ENCODE measurements at regions not wholly inside any gene's neighbourhood (a gene's known extent, or its start where the extent isn't known, plus 50 kb on each side); places are given as distances from the start of the nearest gene placed in this dataset.

DNA sequence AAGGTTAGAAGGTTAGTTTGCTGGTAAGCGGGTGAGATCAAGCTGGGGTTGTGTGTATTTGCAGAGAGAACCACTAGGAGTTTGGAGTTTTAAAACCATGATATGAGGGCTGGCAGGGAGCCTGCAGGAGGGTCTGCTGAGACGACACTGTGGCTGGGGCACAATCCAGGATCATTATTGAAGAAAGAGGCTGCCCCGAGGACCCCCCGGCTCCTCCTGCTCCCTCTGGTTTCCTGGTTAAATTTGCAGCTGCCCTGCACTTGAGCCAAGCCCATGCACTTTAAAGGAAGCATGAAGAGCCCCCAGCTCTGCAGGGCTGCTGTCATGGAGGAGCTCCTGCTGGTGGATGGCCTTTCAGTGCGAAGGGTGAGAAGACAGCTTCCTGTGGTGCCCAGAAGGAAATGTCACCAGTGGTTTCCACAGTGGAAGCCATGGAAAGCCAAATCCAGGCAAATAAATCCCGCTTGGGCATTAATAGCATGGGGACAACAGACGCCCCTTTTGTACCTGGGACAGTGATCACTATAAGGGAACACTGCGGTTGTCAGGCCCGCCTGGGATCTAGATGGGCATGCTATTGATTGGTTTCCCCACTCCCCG lies 140.7 kb downstream of the NSG2 start:
- DNase-seq (ENCODE audit: low spot score in 2 of 2), result no peak
- Histone ChIP-seq H3K4me3 (no peak overlapping the region), H3K27ac (no peak overlapping the region), H3K36me3 (no peaks in the 10 kb centered on the region), H3K27me3 (peaks cover 0 to 4% of the 10 kb centered on the region in 2 donors), H3K4me1 (no peaks in the 10 kb centered on the region), H3K9me3 (no peaks in the 10 kb centered on the region)
- 73 to 80% methylated on average over 10 of the region's 10 CpGs for WGBS, 2 donors
- no peak for TF ChIP-seq EP300 (IDR thresholded peaks at IDR 0.05)
- no peak for TF ChIP-seq POLR2A (IDR thresholded peaks at IDR 0.05)
- TF ChIP-seq, protein P1, sequence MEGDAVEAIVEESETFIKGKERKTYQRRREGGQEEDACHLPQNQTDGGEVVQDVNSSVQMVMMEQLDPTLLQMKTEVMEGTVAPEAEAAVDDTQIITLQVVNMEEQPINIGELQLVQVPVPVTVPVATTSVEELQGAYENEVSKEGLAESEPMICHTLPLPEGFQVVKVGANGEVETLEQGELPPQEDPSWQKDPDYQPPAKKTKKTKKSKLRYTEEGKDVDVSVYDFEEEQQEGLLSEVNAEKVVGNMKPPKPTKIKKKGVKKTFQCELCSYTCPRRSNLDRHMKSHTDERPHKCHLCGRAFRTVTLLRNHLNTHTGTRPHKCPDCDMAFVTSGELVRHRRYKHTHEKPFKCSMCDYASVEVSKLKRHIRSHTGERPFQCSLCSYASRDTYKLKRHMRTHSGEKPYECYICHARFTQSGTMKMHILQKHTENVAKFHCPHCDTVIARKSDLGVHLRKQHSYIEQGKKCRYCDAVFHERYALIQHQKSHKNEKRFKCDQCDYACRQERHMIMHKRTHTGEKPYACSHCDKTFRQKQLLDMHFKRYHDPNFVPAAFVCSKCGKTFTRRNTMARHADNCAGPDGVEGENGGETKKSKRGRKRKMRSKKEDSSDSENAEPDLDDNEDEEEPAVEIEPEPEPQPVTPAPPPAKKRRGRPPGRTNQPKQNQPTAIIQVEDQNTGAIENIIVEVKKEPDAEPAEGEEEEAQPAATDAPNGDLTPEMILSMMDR (IDR thresholded peaks at IDR 0.05), result no peak

DNA sequence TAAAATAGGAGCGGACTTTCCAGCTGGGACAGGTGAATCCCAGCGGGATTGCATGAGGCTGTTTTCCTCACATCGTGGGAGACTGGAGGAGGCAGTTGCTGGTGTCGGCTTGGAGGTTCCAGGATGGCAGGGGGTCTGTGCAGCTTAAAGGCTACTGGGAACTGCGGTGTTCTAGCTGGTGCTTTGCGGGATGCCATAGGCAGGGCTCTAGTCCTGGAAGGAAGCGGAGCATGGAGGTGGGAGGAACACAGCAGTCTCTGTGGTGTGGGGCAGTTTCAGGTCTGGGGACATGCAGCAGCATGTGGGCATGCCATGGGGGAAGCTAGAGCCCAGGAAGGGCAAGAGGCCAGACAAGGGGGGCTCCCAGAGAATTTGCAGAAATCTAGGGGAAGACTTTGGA lies 141.5 kb downstream of the NSG2 start:
- peaks cover 0 to 4% of the 10 kb centered on the region in 2 donors for H3K27me3 ChIP-seq
- H3K4me1 ChIP-seq, result no peaks in the 10 kb centered on the region
- H3K36me3 ChIP-seq, result no peaks in the 10 kb centered on the region
- no peak overlapping the region for H3K4me3 ChIP-seq
- TF ChIP-seq, protein P1 (IDR thresholded peaks at IDR 0.05), result no peak
- TF ChIP-seq EP300 (IDR thresholded peaks at IDR 0.05) (no peak), POLR2A (IDR thresholded peaks at IDR 0.05) (no peak)
- 74 to 88% methylated on average over 7 of the region's 7 CpGs for WGBS, 2 donors
- H3K9me3 ChIP-seq, result no peaks in the 10 kb centered on the region
- H3K27ac ChIP-seq, result no peak overlapping the region
- DNase-seq (ENCODE audit: low spot score in 2 of 2), result no peak

DNA sequence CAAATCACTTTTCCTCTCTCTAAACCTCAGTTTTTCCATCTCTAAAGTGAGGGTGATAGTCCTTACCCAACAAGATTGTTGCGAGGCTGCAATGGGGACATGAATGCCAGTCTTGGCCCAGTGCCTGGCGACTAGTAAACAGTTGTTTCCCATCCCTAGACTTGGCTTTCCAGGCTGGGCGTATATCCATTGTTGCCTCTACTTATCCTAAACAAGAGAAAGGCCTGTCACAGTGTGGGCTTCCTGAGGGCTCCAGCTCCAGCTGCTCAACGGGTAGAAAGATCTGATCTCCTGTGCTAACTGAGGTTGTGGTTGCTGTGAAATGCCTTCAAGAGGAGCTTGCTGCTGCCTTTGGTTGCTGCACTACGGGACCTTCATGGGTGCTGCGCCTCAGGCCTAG lies 142.0 kb downstream of the NSG2 start:
- H3K4me3 ChIP-seq, result no peak overlapping the region
- TF ChIP-seq POLR2A (IDR thresholded peaks at IDR 0.05), result no peak
- TF ChIP-seq, protein P1 (IDR thresholded peaks at IDR 0.05), result no peak
- TF ChIP-seq EP300 (IDR thresholded peaks at IDR 0.05), result no peak
- 83 to 85% methylated on average over 5 to 6 of the region's 6 CpGs for WGBS, 2 donors
- no peaks in the 10 kb centered on the region for H3K4me1 ChIP-seq
- no peak for DNase-seq (ENCODE audit: low spot score in 2 of 2)
- no peak overlapping the region for H3K27ac ChIP-seq
- no peaks in the 10 kb centered on the region for H3K9me3 ChIP-seq
- H3K27me3 ChIP-seq, result peaks cover 0 to 4% of the 10 kb centered on the region in 2 donors
- no peaks in the 10 kb centered on the region for H3K36me3 ChIP-seq

DNA sequence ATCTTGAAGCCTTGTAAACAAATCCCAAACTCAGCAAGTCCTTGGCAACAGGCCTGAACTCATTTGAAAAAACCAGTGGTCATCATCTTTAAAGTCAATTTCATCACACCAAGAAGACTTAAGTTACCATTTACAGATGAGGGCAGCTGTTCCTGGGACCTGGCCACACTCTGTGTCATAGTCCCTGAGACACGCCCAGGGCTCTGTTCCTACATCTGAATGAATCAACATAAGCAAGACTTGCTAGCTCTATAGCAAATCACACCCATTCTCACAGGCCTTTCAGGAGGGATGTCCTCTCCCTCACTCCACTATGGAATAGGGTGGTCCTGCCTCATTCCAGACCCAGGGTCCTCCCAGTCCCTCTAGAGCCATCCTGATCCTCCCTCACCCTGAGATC lies 142.8 kb downstream of the NSG2 start:
- 89 to 100% methylated on average over 1 of the region's 1 CpG for WGBS, 2 donors
- Histone ChIP-seq H3K36me3 (no peaks in the 10 kb centered on the region), H3K27me3 (peaks cover 0 to 4% of the 10 kb centered on the region in 2 donors), H3K9me3 (no peaks in the 10 kb centered on the region), H3K4me1 (no peaks in the 10 kb centered on the region), H3K27ac (no peak overlapping the region), H3K4me3 (no peak overlapping the region)
- TF ChIP-seq, protein P1 (IDR thresholded peaks at IDR 0.05), result no peak
- TF ChIP-seq EP300 (IDR thresholded peaks at IDR 0.05) (no peak), POLR2A (IDR thresholded peaks at IDR 0.05) (no peak)
- no peak for DNase-seq (ENCODE audit: low spot score in 2 of 2)

DNA sequence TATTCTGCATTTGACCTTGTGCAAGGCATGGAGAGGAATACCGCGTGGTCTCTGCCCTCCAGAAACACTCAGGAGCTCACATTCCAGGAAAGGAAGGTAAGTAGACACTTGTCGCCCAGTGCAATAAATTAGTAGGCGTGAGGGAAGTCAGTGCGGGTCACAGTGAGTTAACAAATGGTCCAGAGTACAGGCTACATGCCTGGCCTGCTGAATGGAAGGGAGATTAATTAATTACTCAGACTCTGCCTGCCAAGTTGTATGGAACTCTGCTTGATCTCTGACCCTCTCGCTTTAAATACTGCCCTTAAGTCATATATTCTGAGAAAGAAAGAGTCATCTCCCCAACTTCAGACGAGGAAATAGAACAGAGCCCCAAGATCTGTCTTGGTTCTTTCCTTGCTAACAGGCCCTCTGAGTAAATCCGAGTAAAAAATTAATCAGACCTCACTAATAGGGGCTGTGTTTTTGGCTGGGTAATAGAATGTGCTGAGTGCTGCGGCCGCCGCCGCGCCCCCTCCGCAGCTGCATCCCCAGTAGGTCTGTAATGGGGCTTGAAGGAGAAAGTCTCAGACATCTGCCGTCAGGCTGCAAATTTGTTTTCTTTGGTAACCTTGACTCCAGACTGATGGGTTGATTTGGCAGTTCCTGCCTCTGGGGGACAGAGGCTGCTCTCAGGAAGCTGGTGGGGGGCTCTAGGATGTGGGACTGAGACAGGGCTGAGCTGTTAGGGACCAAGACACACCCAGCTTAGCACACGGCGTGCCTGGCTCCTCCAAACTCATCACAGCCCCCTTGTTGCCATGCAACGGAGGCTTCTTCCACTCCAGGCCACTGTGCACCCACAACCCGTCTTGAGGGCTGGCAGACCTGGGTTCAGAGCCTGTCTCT lies 144.4 kb downstream of the NSG2 start:
- H3K4me3 ChIP-seq, result no peak overlapping the region
- TF ChIP-seq, protein P1 (IDR thresholded peaks at IDR 0.05), result no peak
- no peak overlapping the region for H3K27ac ChIP-seq
- H3K9me3 ChIP-seq, result no peaks in the 10 kb centered on the region
- DNase-seq (ENCODE audit: low spot score in 2 of 2), result no peak
- H3K36me3 ChIP-seq, result no peaks in the 10 kb centered on the region
- H3K4me1 ChIP-seq, result no peaks in the 10 kb centered on the region
- peaks cover 0 to 4% of the 10 kb centered on the region in 2 donors for H3K27me3 ChIP-seq
- WGBS, 2 donors, result 30 to 35% methylated on average over 19 of the region's 19 CpGs

Measured in tibial nerve (tissue), 4 donors.